CD1c-positive myeloid dendritic cell (primary cell): ENCODE measurements at regions not wholly inside any gene's neighbourhood (a gene's known extent, or its start where the extent isn't known, plus 50 kb on each side); places are given as distances from the start of the nearest gene placed in this dataset.
"Not testable (repeated sequence)": the region's sequence is repeated elsewhere in the genome, so short reads cannot be mapped to it uniquely, and the experiment has no call there.

ENCODE experiments used
- DNase-seq: peaks from one replicate; pipeline ENCODE4 v3.0.0-alpha.2; 2016; ENCODE audit errors: extremely low spot score

GRCh38 chr22:22776121-22776520, 111.5 kb upstream of the IGLL5 start:
- no peak for DNase-seq

- no peak for DNase-seq
Observed at GRCh38 chr22:22779213-22779612, 108.4 kb upstream of the IGLL5 start.

GRCh38 chr22:22783575-22783974, 104.0 kb upstream of the IGLL5 start:
- no peak for DNase-seq

DNA sequence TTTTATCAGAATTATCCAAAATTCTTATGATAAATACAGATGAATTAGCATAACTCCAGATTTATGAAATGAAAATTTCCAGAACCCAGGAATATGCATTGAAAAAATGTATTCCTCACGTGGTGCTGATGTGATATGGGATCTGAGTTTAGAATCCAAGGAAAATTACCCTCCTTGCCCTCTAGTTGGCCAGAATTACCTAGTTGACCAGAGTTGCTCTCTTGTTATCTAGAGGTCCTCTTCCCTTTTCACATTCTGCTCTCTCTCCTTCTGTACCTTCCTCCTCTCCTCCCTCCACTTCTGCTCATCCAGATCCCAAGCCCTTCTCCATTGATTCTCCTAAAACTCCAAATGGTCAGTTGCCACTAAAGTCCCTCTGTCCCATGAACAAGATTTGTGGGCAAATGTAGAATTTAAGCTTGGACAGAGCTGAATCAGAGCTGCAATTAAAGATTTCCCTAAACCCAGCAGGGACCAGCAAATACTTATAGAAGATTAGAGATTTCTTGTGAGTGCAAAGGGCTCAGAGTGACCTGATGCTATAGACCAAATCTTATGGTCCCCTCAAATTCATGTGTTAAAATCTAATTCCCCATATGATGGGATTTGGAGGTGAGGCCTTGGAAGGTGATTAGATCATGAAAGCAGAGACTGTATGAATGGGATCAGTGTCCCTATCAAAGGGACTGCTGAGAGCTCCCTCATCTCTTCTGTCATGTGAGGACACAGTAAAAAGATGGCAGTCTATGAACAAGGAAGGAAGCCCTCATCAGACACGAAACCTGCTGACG, 103.2 kb upstream of the IGLL5 start:
- no peak for DNase-seq

DNA sequence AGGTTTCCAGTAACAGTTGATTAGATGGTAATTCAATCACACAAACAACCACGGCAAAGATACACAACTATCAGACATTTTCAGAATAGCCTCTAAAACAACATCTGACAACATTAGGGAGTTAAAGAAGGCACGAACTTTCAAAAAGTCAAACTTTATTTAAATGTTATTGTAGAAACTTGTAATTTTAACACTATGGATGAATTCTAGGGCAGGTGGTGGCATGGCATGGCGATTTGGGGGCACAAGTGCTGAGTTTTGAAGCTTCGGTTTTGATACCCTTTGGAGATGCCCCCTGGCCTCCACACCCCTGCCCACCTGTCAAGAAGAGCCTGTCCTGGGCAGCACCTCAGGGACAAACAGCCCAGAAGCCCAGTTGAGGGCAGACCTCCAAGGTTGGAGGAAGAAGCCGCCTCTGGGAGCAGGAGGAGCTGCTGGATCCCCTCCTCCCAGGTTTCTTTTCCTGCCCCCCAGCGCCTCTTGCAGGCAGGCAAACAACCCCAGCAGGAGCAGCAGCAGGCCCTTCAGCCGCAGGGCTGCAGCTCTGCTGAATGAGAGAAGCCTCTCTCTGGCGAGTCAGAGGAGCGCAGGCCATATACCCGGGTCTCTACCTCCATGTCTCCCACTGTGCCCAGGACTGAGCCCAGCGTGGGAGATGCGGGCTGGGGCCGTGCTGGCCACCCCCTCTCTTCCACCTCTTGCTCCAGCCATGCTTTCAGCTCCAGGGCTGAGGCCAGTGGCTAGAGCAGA, 102.1 kb upstream of the IGLL5 start:
- DNase-seq = no peak

- no peak for DNase-seq
Observed at GRCh38 chr22:22786301-22787115, 101.1 kb upstream of the IGLL5 start.

DNA sequence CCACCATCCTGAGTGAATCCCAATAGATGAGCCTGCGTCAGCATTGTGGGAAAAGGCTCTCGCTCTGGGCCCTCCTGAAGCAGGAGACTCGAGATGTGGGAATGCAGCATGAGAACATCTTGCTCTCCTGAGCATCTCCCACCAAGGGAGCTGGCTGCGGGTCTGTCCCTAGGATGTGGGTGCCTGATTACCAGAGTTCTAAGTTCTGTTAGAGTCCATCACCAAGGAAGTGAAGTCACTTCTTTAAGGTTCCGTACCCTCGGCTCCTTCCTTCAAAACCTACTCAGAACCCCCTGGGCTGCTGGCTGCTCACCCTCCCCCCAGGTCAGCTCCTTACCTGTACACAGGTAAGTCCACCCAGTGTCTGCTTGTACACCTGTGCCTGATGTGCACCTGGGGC, 100.5 kb upstream of the IGLL5 start:
- DNase-seq = no peak

GRCh38 chr22:22787786-22788459, 99.7 kb upstream of the IGLL5 start:
- DNase-seq = peak; percentile 74

DNA sequence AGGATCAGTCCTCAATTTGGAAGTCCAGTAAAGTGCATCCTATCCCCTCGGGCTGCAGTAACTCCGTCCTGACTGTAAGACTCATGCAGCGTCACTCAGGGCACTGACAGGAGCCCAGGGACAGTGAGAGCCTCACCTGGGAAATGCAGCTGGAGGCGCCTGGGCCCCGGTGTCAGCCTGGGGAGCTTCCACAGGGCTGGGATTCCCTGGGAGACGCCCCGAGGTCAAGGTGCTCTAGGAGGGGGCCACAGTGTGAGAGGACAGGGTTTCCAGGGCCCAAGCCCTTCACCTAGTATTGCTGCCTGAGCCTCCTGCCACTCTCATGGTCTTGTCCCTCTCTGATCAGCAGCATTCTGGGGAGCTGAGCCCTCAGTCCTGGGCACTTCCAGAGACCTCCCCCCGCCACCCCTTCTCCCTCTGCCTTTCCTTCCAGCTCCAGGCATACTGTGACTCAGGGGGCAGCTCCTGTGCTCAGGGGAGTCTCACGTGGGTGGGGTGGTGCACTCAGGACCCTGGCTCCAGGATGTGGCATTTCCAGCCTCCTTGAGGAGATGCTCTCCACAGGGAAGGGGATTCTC, 99.1 kb upstream of the IGLL5 start:
- DNase-seq = no peak

- no peak for DNase-seq
Observed at GRCh38 chr22:22789233-22789921, 98.2 kb upstream of the IGLL5 start.

DNA sequence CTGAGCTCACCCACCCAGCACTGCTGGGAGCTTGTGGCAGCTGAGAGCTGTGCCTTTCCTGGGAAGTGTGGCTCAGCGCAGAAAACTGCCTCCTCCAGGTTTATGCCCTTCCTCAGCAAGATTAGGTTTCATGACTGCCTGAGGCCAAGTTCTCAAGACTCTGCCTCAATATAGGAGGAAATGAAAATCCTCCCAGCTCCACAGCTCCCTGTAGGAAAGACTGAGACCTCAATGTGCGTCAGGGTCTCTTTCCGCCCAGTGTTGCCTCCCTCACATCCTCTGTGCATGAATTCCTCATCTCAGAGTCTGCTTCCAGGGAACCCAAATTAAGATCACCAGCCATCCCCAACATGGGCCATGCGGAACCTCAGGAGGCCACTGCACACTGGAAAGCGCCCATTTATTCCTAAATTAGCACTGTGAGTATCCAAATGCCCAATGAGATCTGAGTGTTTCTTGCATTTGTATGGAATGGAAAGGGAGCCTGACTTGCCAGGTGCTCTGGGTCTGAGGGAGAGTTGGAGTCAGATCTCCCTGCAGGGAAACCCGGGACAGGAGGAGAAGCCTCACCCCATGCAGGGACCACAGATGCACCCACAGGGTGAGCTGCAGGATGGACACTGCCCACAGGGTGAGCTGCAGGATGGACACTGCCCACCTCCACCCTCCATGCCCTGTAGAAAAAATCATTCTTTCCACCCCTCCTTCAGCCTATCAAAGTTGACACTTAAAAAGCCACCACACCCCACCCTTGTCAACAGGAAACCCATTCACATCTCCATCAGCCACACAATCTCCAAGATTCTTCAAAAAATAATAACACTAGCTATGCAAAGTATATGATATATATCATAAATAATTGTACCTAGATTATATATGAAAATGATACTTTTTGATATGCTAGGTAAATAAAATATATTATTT, 97.4 kb upstream of the IGLL5 start:
- no peak for DNase-seq

GRCh38 chr22:22791438-22792181, 96.0 kb upstream of the IGLL5 start:
- DNase-seq = no peak

DNA sequence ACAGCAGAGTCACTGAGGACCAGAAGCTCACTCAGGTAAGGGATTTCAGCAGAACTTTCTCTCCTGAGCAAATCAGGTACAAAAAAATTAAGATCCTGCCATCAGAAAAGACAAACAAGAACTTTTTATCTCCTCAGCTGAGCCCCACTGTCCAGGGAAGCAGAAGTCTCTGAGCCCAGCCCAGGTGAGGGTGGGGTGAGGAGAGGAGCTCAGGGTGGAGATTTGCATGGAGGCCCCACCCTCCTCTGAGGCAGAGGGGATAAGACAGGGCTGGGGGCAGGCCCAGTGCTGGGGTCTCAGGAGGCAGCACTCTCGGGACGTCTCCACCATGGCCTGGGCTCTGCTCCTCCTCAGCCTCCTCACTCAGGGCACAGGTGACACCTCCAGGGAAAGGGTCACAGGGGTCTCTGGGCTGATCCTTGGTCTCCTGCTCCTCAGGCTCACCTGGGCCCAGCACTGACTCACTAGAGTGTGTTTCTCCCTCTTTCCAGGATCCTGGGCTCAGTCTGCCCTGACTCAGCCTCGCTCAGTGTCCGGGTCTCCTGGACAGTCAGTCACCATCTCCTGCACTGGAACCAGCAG, 95.3 kb upstream of the IGLL5 start:
- DNase-seq = not testable (repeated sequence)

- DNase-seq = not testable (repeated sequence)
Observed at GRCh38 chr22:22795639-22796038, 92.0 kb upstream of the IGLL5 start.

- DNase-seq = no peak
Observed at GRCh38 chr22:22796724-22797123, 90.9 kb upstream of the IGLL5 start.

DNA sequence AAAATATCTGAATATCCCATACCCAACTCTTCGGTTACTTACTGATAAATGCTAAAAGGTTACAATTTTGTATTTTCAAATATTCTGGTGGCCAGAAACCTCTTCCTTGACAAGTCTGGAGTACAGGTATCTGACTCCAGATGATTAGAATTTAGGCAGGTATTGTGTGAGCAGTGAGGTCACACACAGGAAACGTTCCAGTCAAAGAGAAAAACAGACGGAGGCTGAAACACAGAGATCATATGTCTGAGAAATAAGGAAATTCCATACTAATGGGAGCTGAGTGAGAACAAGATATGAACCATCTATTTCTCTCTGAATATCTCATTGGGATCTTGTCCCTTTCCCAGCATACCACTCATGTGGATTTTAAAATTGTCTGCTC, 89.4 kb upstream of the IGLL5 start:
- DNase-seq = no peak

GRCh38 chr22:22798716-22799115, 88.9 kb upstream of the IGLL5 start:
- DNase-seq = no peak

GRCh38 chr22:22799561-22799960, 88.1 kb upstream of the IGLL5 start:
- DNase-seq = no peak

- no peak for DNase-seq
Observed at GRCh38 chr22:22800716-22801115, 86.9 kb upstream of the IGLL5 start.
